HFFc6 (cell line): ENCODE measurements at regions not wholly inside any gene's neighbourhood (a gene's known extent, or its start where the extent isn't known, plus 50 kb on each side); places are given as distances from the start of the nearest gene placed in this dataset.

Source experiments
- DNase-seq: peaks from one replicate; pipeline ENCODE4 v3.0.0-alpha.2; 2018
- H3K27ac Mint-ChIP-seq: 2 replicates; pipeline ENCODE4 v1.8.0; 2020; ENCODE audit warnings: mild to moderate bottlenecking, mixed read lengths
- H3K27me3 Mint-ChIP-seq: 2 replicates; pipeline ENCODE4 v1.8.0; 2021; ENCODE audit warnings: mild to moderate bottlenecking, moderate library complexity, mixed read lengths; ENCODE audit not compliant: insufficient read depth
- H3K36me3 Mint-ChIP-seq: 2 replicates; pipeline ENCODE4 v1.8.0; 2021; ENCODE audit warnings: low read depth, mixed read lengths
- H3K4me1 Mint-ChIP-seq: 2 replicates; pipeline ENCODE4 v1.8.0; 2020; ENCODE audit warnings: low read depth, mixed read lengths
- H3K4me3 Mint-ChIP-seq: 2 replicates; pipeline ENCODE4 v1.8.0; 2020; ENCODE audit warnings: mild to moderate bottlenecking, moderate library complexity, mixed read lengths
- H3K9me3 Mint-ChIP-seq: 2 replicates; pipeline ENCODE4 v1.8.0; 2020; ENCODE audit warnings: mild to moderate bottlenecking, mixed read lengths
- TF ChIP-seq, protein P1 (sequence below): fragments of 200-600 bp; sonication (generic); IDR thresholded peaks from 2 replicates; pipeline ENCODE4 v1.5.0; 2021; ENCODE audit warnings: antibody characterized with exemption, mild to moderate bottlenecking

DNA sequence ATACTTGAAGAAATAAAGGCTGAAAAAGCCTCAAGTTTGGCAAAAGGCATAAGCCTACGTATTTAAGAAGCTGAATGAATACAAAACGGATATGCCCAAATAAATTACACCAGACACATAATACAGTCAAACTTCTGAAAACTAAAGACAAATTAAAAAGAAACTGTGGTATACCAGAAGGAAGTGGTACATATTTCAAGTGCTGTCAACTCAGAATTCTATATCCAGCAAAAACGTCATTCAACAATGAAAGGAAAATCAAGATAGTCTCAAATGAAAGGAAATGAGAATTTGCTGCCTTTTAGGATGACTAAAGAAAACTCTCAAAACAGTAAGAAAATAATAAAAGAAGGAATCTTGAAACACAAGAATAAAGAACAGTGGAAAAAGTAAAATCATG is 69.5 kb downstream of the POLR1D start:
- TF ChIP-seq, protein P1, sequence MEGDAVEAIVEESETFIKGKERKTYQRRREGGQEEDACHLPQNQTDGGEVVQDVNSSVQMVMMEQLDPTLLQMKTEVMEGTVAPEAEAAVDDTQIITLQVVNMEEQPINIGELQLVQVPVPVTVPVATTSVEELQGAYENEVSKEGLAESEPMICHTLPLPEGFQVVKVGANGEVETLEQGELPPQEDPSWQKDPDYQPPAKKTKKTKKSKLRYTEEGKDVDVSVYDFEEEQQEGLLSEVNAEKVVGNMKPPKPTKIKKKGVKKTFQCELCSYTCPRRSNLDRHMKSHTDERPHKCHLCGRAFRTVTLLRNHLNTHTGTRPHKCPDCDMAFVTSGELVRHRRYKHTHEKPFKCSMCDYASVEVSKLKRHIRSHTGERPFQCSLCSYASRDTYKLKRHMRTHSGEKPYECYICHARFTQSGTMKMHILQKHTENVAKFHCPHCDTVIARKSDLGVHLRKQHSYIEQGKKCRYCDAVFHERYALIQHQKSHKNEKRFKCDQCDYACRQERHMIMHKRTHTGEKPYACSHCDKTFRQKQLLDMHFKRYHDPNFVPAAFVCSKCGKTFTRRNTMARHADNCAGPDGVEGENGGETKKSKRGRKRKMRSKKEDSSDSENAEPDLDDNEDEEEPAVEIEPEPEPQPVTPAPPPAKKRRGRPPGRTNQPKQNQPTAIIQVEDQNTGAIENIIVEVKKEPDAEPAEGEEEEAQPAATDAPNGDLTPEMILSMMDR, result no peak

DNA sequence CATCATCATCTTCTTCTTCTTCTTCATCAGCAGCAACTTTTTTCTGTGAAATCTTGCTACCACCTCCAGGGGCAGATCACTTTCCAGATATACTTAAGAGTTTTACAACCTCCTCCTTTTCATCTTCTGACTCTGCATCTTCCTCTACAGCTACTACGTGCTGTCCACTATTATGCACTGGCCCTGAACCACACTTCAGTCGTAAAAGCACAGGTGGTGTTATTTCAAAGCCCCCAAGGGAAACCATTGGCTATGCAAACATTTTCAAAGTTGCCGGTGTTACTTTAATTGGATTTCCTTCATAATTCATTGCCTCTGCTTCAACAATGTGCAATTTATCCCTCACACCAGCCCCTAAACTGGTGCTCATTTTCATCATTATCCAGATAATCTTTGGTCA is 75.0 kb downstream of the POLR1D start:
- no peaks in the 10 kb centered on the region for H3K9me3 Mint-ChIP-seq
- peaks cover 14% of the 10 kb centered on the region for H3K27me3 Mint-ChIP-seq
- H3K36me3 Mint-ChIP-seq, result no peaks in the 10 kb centered on the region
- H3K4me3 Mint-ChIP-seq, result no peak overlapping the region
- no peak for DNase-seq
- no peak overlapping the region for H3K27ac Mint-ChIP-seq
- TF ChIP-seq, protein P1, result no peak
- no peaks in the 10 kb centered on the region for H3K4me1 Mint-ChIP-seq

More for the DNA sequence above, 69.5 kb downstream of the POLR1D start:
- Mint-ChIP-seq H3K27ac (no peak overlapping the region), H3K4me3 (no peak overlapping the region), H3K4me1 (no peaks in the 10 kb centered on the region), H3K27me3 (peaks cover 5% of the 10 kb centered on the region; the same call in 1 of the 2 replicates), H3K9me3 (no peaks in the 10 kb centered on the region), H3K36me3 (no peaks in the 10 kb centered on the region)
- DNase-seq, result no peak

DNA sequence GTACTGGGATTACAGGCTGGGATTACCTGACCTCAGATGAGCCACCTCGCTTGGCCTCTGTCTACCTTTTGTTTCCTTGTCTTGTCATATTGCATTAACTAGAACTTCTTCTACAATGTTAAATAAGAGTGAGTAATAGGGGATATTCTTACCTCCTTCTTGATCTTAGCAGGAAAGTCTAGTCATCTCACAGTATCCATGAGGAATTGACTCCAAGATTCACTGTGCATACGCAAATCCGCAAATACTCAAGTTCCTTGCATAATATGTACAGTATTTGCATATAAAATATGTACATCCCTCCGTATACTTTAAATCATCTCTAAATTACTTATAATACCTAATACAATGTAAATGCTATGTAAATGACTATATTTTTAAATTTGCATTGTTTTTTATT is 78.3 kb downstream of the POLR1D start:
- H3K36me3 Mint-ChIP-seq, result no peaks in the 10 kb centered on the region; the same call in 1 of the 2 replicates
- TF ChIP-seq, protein P1, result no peak
- peaks cover 12% of the 10 kb centered on the region; the same call in 1 of the 2 replicates for H3K27me3 Mint-ChIP-seq
- peaks cover 12% of the 10 kb centered on the region for H3K9me3 Mint-ChIP-seq
- no peak overlapping the region for H3K4me3 Mint-ChIP-seq
- no peak for DNase-seq
- no peaks in the 10 kb centered on the region for H3K4me1 Mint-ChIP-seq
- no peak overlapping the region for H3K27ac Mint-ChIP-seq

DNA sequence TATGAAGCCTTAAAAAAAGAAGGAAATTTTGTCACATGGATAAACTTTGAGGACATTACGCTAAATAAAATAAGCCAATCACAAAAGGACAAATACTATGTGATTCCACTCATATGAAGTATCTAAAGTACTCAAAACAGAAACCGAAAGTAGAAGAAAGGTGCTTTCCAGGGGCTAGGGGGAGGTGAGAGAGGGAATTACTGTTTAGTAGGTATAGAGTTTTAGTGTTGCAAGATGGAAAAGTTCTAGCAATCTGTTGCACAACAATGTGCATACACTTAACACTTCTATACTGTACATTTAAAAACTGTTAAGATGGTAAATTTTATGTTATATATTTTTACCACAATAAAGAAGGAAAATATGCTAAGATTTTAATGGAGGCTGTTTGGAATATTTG is 83.0 kb downstream of the POLR1D start:
- H3K36me3 Mint-ChIP-seq, result no peaks in the 10 kb centered on the region; the same call in none of the 2 replicates
- TF ChIP-seq, protein P1, result no peak
- H3K4me3 Mint-ChIP-seq, result peak overlapping the region; percentile 44; the same call in 1 of the 2 replicates
- peaks cover 21% of the 10 kb centered on the region for H3K9me3 Mint-ChIP-seq
- no peak for DNase-seq
- peaks cover 5% of the 10 kb centered on the region for H3K27me3 Mint-ChIP-seq
- H3K27ac Mint-ChIP-seq, result no peak overlapping the region
- H3K4me1 Mint-ChIP-seq, result no peaks in the 10 kb centered on the region

DNA sequence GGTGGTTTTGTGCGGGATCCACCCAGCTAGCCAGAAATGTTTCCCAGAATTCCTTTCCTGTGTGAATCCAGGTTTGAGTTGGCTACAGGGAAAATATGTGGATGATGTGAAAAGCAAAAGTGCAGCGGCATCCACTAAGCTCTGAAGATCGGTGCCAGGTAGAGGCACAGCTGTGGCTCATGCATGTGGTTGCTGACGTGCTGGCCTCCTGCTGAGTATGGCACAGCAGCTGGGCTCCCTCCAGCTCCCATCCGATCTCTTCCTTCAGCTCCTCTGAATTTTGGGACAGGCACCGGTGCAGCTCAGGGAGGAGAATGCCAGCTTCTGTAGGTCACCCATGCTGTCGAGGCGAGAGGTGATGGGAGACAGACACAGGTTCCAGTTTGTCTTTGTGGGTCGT is 84.0 kb upstream of the GSX1 start:
- H3K27me3 Mint-ChIP-seq, result peaks cover 8% of the 10 kb centered on the region
- no peaks in the 10 kb centered on the region for H3K4me1 Mint-ChIP-seq
- H3K4me3 Mint-ChIP-seq, result no peak overlapping the region
- peaks cover 14% of the 10 kb centered on the region for H3K9me3 Mint-ChIP-seq
- no peak for DNase-seq
- H3K36me3 Mint-ChIP-seq, result no peaks in the 10 kb centered on the region; the same call in 1 of the 2 replicates
- H3K27ac Mint-ChIP-seq, result no peak overlapping the region
- TF ChIP-seq, protein P1, result no peak

DNA sequence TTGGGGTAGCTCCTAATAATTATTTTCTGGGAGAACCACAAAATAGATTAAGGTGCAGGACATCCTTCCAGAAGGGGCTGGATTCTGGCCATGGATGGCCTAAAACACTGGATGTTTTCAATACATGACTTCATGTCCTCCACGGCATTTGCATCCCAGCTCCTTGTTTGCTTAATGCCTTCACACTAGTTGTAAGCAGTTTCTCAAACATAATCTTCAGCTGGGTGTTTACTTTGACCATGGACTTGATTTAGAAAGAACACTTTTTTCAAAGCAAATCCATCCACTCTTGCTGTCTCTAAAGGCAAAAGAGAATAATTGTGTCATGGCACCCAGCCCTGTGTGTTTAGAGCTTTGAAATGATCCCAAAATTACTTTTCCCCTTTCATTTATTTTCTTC is 82.5 kb upstream of the GSX1 start:
- TF ChIP-seq, protein P1, result no peak
- H3K9me3 Mint-ChIP-seq, result peaks cover 10% of the 10 kb centered on the region
- H3K4me1 Mint-ChIP-seq, result no peaks in the 10 kb centered on the region
- no peak for DNase-seq
- H3K4me3 Mint-ChIP-seq, result no peak overlapping the region
- no peak overlapping the region for H3K27ac Mint-ChIP-seq
- H3K36me3 Mint-ChIP-seq, result no peaks in the 10 kb centered on the region; the same call in 1 of the 2 replicates
- peaks cover 8% of the 10 kb centered on the region for H3K27me3 Mint-ChIP-seq
